MM.1S (cell line): ENCODE measurements at regions not wholly inside any gene's neighbourhood (a gene's known extent, or its start where the extent isn't known, plus 50 kb on each side); places are given as distances from the start of the nearest gene placed in this dataset.

Source experiments
- EZH2 ChIP-seq: fragments of 300-600 bp; sonication (generic); optimal IDR thresholded peaks from 2 replicates; pipeline ENCODE3; 2017; ENCODE audit warnings: low read depth, mild to moderate bottlenecking, antibody characterized with exemption, low read length, mixed read lengths
- EZH2phosphoT487 ChIP-seq: fragments of 300-600 bp; sonication (generic); IDR thresholded peaks from 2 replicates; pipeline ENCODE4 v1.6.1; 2018; ENCODE audit warnings: antibody characterized with exemption, low read length
- TF ChIP-seq, protein P1 (sequence below): fragments of 300-600 bp; sonication (generic); IDR thresholded peaks from 2 replicates; pipeline ENCODE4 v1.5.1; 2016; ENCODE audit warnings: antibody characterized with exemption, low read length, mixed read lengths

DNA sequence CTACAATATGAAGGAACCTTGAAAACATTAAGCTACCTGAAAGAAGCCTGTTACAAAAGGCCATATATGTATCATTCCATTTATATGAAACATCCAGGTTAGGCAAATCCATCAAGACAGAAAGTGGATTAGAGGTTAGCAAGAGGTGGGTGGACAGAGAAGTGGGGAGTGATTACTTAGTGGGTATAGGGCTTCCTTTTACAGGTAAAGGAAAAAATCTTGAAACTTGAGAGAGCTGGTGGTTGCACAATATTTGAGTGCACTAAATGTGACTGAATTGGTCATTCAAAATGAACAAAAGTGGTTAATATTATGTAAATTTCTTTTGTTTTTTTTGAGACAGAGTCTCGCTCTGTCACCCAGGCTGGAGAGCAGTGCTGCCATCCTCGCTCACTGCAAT, 119.4 kb upstream of the KIF5B start:
- TF ChIP-seq, protein P1, sequence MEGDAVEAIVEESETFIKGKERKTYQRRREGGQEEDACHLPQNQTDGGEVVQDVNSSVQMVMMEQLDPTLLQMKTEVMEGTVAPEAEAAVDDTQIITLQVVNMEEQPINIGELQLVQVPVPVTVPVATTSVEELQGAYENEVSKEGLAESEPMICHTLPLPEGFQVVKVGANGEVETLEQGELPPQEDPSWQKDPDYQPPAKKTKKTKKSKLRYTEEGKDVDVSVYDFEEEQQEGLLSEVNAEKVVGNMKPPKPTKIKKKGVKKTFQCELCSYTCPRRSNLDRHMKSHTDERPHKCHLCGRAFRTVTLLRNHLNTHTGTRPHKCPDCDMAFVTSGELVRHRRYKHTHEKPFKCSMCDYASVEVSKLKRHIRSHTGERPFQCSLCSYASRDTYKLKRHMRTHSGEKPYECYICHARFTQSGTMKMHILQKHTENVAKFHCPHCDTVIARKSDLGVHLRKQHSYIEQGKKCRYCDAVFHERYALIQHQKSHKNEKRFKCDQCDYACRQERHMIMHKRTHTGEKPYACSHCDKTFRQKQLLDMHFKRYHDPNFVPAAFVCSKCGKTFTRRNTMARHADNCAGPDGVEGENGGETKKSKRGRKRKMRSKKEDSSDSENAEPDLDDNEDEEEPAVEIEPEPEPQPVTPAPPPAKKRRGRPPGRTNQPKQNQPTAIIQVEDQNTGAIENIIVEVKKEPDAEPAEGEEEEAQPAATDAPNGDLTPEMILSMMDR = no peak
- TF ChIP-seq EZH2 = no peak
- no peak for TF ChIP-seq EZH2phosphoT487
